ENCODE measurements at regions not wholly inside any gene's neighbourhood (a gene's known extent, or its start where the extent isn't known, plus 50 kb on each side); places are given as distances from the start of the nearest gene placed in this dataset.

DNA sequence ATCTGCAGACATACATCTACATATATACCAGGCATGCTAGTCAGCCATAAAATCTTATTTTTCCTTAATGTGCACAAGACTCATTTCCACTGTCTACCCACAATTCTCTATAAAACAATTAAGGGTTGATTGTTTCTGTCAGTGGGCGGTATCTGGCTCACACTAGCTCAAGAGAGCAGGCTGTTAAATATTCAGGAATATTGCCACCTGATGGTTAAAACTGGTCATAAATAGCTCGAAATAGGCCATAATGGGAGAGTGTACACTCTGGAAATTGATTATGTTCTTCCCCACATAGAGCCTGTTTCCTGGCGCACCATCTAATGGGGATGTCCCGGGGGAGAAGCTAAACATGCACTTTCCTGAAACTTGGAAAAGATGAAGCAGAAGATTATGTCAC is 620.6 kb upstream of the ANKRD30A start:
- H3K4me3 ChIP-seq, result no peak overlapping the region

GRCh38 chr10:36500266-36500665 is 625.1 kb upstream of the ANKRD30A start:
- Histone ChIP-seq H3K4me3 (no peak overlapping the region), H3K9me3 (ENCODE audit: low read depth) (no peaks in the 10 kb centered on the region), H3K36me3 (no peaks in the 10 kb centered on the region), H3K4me1 (ENCODE audit: low read depth) (no peaks in the 10 kb centered on the region), H3K27ac (no peak overlapping the region), H3K27me3 (no peaks in the 10 kb centered on the region)
- TF ChIP-seq, protein P1, sequence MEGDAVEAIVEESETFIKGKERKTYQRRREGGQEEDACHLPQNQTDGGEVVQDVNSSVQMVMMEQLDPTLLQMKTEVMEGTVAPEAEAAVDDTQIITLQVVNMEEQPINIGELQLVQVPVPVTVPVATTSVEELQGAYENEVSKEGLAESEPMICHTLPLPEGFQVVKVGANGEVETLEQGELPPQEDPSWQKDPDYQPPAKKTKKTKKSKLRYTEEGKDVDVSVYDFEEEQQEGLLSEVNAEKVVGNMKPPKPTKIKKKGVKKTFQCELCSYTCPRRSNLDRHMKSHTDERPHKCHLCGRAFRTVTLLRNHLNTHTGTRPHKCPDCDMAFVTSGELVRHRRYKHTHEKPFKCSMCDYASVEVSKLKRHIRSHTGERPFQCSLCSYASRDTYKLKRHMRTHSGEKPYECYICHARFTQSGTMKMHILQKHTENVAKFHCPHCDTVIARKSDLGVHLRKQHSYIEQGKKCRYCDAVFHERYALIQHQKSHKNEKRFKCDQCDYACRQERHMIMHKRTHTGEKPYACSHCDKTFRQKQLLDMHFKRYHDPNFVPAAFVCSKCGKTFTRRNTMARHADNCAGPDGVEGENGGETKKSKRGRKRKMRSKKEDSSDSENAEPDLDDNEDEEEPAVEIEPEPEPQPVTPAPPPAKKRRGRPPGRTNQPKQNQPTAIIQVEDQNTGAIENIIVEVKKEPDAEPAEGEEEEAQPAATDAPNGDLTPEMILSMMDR (IDR thresholded peaks at IDR 0.05; ENCODE audit: low read depth, low read length), result no peak
- no peak for DNase-seq (ENCODE audit: low read depth in 1 of 2, low spot score in 1 of 2)

More for the DNA sequence above, 620.6 kb upstream of the ANKRD30A start:
- H3K27me3 ChIP-seq, result no peaks in the 10 kb centered on the region
- no peaks in the 10 kb centered on the region for H3K4me1 ChIP-seq (ENCODE audit: low read depth)
- TF ChIP-seq, protein P1 (IDR thresholded peaks at IDR 0.05; ENCODE audit: low read depth, low read length), result peak; percentile 11
- peak in 1 of 2 donors; percentile 29 for DNase-seq (ENCODE audit: low read depth in 1 of 2, low spot score in 1 of 2)
- no peaks in the 10 kb centered on the region for H3K36me3 ChIP-seq
- no peak overlapping the region for H3K27ac ChIP-seq
- no peaks in the 10 kb centered on the region for H3K9me3 ChIP-seq (ENCODE audit: low read depth)

DNA sequence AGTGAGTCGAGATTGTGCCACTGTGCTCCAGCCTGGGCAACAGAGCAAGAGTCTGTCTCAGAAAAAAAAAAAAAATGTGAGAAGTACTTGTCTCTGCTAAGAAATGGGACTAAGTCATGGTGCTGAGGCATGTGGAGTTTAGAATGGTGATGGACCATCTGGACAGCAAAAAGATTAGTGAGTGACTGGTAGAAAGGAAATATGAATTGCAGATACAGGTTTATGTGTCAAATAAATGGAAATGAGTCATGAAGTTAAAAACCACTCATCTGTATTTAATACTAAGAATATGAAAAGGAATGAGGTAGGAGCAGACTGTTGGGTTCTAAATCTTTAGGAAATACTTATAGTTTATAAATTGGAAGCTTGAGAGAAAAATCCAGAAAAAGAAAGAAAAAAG is 625.7 kb upstream of the ANKRD30A start:
- H3K9me3 ChIP-seq (ENCODE audit: low read depth), result no peaks in the 10 kb centered on the region
- H3K4me1 ChIP-seq (ENCODE audit: low read depth), result no peaks in the 10 kb centered on the region
- no peaks in the 10 kb centered on the region for H3K36me3 ChIP-seq
- no peaks in the 10 kb centered on the region for H3K27me3 ChIP-seq
- TF ChIP-seq, protein P1 (IDR thresholded peaks at IDR 0.05; ENCODE audit: low read depth, low read length), result no peak
- H3K4me3 ChIP-seq, result no peak overlapping the region
- no peak overlapping the region for H3K27ac ChIP-seq
- no peak for DNase-seq (ENCODE audit: low read depth in 1 of 2, low spot score in 1 of 2)

GRCh38 chr10:36496758-36497157 is 628.6 kb upstream of the ANKRD30A start:
- H3K4me1 ChIP-seq (ENCODE audit: low read depth), result no peaks in the 10 kb centered on the region
- H3K36me3 ChIP-seq, result no peaks in the 10 kb centered on the region
- H3K4me3 ChIP-seq, result no peak overlapping the region
- H3K27me3 ChIP-seq, result no peaks in the 10 kb centered on the region
- no peaks in the 10 kb centered on the region for H3K9me3 ChIP-seq (ENCODE audit: low read depth)
- no peak overlapping the region for H3K27ac ChIP-seq
- TF ChIP-seq, protein P1 (IDR thresholded peaks at IDR 0.05; ENCODE audit: low read depth, low read length), result no peak
- no peak for DNase-seq (ENCODE audit: low read depth in 1 of 2, low spot score in 1 of 2)

- Histone ChIP-seq H3K9me3 (ENCODE audit: low read depth) (no peaks in the 10 kb centered on the region), H3K4me1 (ENCODE audit: low read depth) (peaks cover 14% of the 10 kb centered on the region), H3K27ac (no peak overlapping the region), H3K4me3 (no peak overlapping the region), H3K27me3 (no peaks in the 10 kb centered on the region), H3K36me3 (no peaks in the 10 kb centered on the region)
- TF ChIP-seq, protein P1 (IDR thresholded peaks at IDR 0.05; ENCODE audit: low read depth, low read length), result no peak
- peak in 1 of 2 donors; percentile 63 for DNase-seq (ENCODE audit: low read depth in 1 of 2, low spot score in 1 of 2)
Measured at GRCh38 chr10:36494371-36494770, 631.0 kb upstream of the ANKRD30A start.

GRCh38 chr10:36493516-36493880 is 631.9 kb upstream of the ANKRD30A start:
- Histone ChIP-seq H3K27ac (no peak overlapping the region), H3K36me3 (no peaks in the 10 kb centered on the region), H3K9me3 (ENCODE audit: low read depth) (no peaks in the 10 kb centered on the region), H3K27me3 (no peaks in the 10 kb centered on the region), H3K4me3 (no peak overlapping the region), H3K4me1 (ENCODE audit: low read depth) (peaks cover 21% of the 10 kb centered on the region)
- TF ChIP-seq, protein P1 (IDR thresholded peaks at IDR 0.05; ENCODE audit: low read depth, low read length), result no peak
- DNase-seq (ENCODE audit: low read depth in 1 of 2, low spot score in 1 of 2), result no peak
